GM12874 (cell line): ENCODE measurements at regions not wholly inside any gene's neighbourhood (a gene's known extent, or its start where the extent isn't known, plus 50 kb on each side); places are given as distances from the start of the nearest gene placed in this dataset.

ENCODE experiments used
- TF ChIP-seq, protein P1 (sequence below): IDR thresholded peaks from 2 replicates; pipeline ENCODE4 v1.5.1; 2011; ENCODE audit warnings: low read depth, mild to moderate bottlenecking, control low read depth, low read length, moderate library complexity; ENCODE audit not compliant: insufficient read depth

DNA sequence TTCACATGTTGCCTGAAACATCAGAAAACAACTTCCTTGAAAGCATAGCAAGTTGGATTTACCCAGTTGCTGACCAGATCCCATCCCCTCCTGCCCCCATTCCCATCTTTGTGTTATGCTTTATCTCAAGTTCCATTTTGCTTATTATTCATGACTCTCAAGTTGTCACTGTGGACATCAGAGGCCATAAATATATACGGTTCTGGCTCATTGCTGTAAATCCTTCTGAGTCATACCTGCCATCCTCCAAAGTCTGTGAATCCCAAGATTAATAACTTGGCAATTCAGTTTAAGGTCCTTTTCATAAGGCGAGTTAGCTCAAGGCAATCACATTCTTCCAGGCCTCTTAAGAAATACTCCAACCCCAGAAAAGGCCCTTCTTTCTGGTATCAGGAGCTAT is 126.2 kb upstream of the C2CD4B start:
- TF ChIP-seq, protein P1, sequence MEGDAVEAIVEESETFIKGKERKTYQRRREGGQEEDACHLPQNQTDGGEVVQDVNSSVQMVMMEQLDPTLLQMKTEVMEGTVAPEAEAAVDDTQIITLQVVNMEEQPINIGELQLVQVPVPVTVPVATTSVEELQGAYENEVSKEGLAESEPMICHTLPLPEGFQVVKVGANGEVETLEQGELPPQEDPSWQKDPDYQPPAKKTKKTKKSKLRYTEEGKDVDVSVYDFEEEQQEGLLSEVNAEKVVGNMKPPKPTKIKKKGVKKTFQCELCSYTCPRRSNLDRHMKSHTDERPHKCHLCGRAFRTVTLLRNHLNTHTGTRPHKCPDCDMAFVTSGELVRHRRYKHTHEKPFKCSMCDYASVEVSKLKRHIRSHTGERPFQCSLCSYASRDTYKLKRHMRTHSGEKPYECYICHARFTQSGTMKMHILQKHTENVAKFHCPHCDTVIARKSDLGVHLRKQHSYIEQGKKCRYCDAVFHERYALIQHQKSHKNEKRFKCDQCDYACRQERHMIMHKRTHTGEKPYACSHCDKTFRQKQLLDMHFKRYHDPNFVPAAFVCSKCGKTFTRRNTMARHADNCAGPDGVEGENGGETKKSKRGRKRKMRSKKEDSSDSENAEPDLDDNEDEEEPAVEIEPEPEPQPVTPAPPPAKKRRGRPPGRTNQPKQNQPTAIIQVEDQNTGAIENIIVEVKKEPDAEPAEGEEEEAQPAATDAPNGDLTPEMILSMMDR: no peak

DNA sequence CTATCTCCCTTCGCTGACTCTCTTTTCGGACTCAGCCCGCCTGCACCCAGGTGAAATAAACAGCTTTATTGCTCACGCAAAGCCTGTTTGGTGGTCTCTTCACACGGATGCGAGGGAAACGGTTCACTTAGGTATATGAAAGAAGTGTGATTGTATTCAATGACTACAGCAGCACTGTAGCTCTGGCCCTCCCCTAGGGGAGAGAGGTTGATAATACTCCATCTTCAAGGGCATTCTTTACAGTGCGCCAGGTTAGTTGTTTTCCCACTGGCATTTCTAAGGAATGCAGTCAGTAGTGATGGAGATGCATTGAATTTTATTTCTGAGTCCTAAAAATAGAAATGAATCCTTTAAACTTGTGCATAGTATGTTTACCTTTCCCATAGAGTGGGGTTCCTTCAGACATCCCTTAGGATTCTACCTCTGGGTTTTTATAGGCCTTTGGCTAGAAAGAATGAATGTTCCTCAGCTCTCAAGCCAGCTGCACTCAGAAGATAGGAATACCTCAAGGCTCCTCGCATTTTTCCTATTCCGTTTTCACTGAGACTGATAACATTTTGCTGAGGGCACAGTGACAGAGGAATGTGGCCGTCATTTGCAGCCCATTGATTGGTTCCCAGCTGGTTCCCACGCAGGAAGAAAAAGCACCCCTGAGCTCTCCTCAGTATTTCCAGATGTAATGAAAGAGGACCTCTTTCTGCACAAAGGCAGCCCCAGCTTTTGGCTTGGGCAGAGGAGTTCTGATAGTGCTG is 131.8 kb upstream of the C2CD4B start:
- TF ChIP-seq, protein P1: no peak

DNA sequence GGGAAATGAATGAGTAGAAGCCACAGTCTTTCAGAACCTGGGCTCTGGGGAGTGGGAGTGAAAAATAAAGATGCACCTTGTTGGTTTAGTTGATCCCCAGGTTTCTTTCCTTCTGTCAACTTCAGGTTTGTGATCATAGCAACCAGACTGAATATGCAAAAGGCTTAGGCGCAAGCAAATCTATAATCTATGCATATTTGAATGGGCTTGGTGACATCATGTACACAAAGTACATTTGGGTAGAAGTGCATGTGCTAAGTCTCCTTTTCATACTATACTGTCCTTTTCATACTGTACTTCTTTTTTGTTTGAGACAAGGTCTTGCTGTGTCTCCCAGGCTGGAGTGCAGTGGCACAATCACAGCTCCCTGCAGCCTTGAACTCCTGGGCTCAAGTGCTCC is 132.4 kb upstream of the C2CD4B start:
- TF ChIP-seq, protein P1: no peak

DNA sequence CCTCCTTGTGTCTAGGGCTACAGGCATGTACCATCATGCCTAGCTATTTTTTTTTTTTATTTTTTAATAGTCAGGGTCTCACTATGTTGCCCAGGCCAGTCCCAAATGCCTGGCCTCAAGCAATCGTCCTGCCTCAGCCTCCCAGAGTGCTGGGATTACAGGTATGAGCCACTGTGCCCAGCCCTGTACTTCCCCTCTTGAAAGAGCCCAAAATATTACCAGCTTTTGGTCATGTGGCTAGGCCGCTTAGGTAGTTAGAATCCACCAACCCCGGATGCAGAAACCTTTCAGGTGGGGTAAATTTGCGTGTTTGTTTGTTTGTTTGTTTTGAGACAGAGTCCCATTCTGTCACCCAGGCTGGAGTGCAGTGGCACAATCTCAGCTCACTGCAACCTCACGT is 132.8 kb upstream of the C2CD4B start:
- TF ChIP-seq, protein P1: no peak

DNA sequence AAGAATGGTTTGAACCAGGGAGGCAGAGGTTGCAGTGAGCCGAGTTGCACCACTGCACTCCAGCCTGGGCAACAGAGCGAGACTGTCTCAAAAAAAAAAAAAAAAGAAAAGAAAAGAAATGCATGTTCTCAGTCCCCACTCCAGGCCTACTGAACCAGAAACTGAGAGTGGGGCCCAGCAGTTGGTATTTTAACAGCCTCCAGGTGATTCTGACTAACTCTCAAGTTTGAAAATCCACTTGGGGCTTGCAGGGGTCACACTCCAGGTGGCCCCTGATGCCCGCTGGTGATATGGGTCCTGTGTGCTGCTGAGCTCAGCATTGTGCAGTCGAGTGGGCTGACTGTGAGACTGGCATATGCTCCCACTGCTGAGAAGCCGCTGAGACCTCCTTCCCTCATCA is 133.7 kb upstream of the C2CD4B start:
- TF ChIP-seq, protein P1: no peak

DNA sequence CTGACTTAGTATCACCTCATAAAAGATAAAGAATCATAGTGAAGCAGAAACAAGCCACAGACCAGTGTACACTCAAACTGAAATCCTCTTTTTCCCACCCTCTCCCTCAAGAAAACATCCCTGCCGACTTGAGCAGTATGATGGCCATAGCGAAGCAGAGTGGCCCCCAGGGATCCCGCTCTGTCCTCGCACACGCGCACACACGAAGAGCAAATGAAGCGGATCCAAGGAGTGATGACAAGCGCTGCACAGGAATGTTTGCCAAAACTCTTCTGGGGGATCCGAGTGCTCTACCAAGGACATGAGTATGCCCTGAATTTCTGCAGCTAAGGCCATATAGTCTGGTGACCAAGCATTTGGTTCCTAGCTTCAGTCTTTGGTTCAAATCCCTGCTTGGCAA is 134.5 kb upstream of the C2CD4B start:
- TF ChIP-seq, protein P1: no peak

DNA sequence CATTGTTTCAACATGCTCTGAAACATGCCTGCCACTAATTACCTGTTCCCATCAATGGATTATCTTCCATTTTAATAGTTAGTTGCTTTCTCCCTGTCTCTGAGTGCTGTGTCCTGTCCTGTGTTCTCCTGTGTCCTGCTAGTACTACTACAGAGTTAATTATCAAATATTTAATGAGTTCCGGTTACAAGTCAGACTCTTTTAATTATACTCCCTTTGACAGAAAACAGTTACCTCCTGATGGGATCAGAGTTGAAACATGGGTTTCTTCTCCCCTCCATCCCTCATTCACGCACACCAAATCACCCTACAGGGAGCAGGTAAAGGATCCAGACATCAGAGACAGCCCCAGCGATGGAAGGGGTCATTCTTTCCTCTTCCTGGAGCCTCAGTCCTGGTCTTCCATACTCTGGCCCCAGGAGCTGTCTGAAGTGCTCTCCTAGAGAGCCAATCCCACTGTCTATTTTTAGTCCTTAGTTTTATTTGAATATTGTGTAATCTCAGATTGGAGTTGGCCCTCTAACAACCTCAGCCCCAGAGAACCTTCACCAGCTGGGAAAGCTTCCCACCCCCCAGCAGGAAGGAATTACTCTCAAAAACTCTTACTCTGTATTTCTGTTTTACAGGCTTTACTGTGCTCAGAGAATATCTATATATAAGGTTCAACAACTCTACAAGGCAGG is 137.0 kb upstream of the C2CD4B start:
- TF ChIP-seq, protein P1: no peak
